Progenitor cell of endocrine pancreas (in vitro differentiated cells): ENCODE measurements at regions not wholly inside any gene's neighbourhood (a gene's known extent, or its start where the extent isn't known, plus 50 kb on each side); places are given as distances from the start of the nearest gene placed in this dataset.

ENCODE experiments used
- DNase-seq: peaks from one replicate; pipeline ENCODE4 v3.0.0; 2021; ENCODE audit warnings: low spot score; ENCODE audit not compliant: unreplicated experiment
- H3K27ac Mint-ChIP-seq: 2 replicates; pipeline ENCODE4 v1.8.0; 2021; ENCODE audit warnings: mild to moderate bottlenecking, moderate library complexity, mixed read lengths
- H3K27me3 Mint-ChIP-seq: 2 replicates; pipeline ENCODE4 v1.8.0; 2021; ENCODE audit warnings: mixed read lengths
- H3K36me3 Mint-ChIP-seq: 2 replicates; pipeline ENCODE4 v1.8.0; 2022; ENCODE audit warnings: mixed read lengths; ENCODE audit not compliant: insufficient read depth
- H3K4me1 Mint-ChIP-seq: 2 replicates; pipeline ENCODE4 v1.8.0; 2021; ENCODE audit warnings: low read depth, mixed read lengths
- H3K4me3 Mint-ChIP-seq: 2 replicates; pipeline ENCODE4 v1.8.0; 2021; ENCODE audit warnings: low read depth, mild to moderate bottlenecking, moderate library complexity, mixed read lengths
- H3K9me3 Mint-ChIP-seq: 2 replicates; pipeline ENCODE4 v1.8.0; 2021; ENCODE audit warnings: low read depth, mixed read lengths
- CTCF ChIP-seq: fragments of 200-600 bp; sonication (generic); IDR thresholded peaks from one replicate; pipeline ENCODE4 v1.5.0; 2021; ENCODE audit warnings: antibody characterized with exemption, mild to moderate bottlenecking; ENCODE audit not compliant: unreplicated experiment

GRCh38 chr1:166603296-166603695 lies 236.0 kb upstream of the POGK start:
- H3K27ac Mint-ChIP-seq, result no peak overlapping the region

GRCh38 chr1:166605137-166605536 lies 234.1 kb upstream of the POGK start:
- DNase-seq, result no peak
- no peak overlapping the region for H3K27ac Mint-ChIP-seq
- H3K36me3 Mint-ChIP-seq, result no peaks in the 10 kb centered on the region
- no peak for TF ChIP-seq CTCF
- H3K4me3 Mint-ChIP-seq, result no peak overlapping the region
- H3K4me1 Mint-ChIP-seq, result peaks cover 18% of the 10 kb centered on the region
- H3K27me3 Mint-ChIP-seq, result no peaks in the 10 kb centered on the region
- H3K9me3 Mint-ChIP-seq, result no peaks in the 10 kb centered on the region

More at GRCh38 chr1:166603296-166603695, 236.0 kb upstream of the POGK start:
- Mint-ChIP-seq H3K27me3 (no peaks in the 10 kb centered on the region), H3K4me1 (peaks cover 18% of the 10 kb centered on the region), H3K9me3 (peaks cover 5% of the 10 kb centered on the region), H3K4me3 (no peak overlapping the region), H3K36me3 (no peaks in the 10 kb centered on the region)
- no peak for TF ChIP-seq CTCF
- no peak for DNase-seq

GRCh38 chr1:166612886-166613285 lies 226.4 kb upstream of the POGK start:
- no peak overlapping the region for H3K4me3 Mint-ChIP-seq
- H3K27ac Mint-ChIP-seq, result no peak overlapping the region
- H3K9me3 Mint-ChIP-seq, result no peaks in the 10 kb centered on the region
- no peaks in the 10 kb centered on the region for H3K4me1 Mint-ChIP-seq
- no peak for DNase-seq
- H3K36me3 Mint-ChIP-seq, result no peaks in the 10 kb centered on the region
- no peaks in the 10 kb centered on the region for H3K27me3 Mint-ChIP-seq
- no peak for TF ChIP-seq CTCF

- no peak for DNase-seq
- Mint-ChIP-seq H3K4me3 (no peak overlapping the region), H3K27ac (no peak overlapping the region), H3K27me3 (no peaks in the 10 kb centered on the region), H3K4me1 (no peaks in the 10 kb centered on the region), H3K36me3 (no peaks in the 10 kb centered on the region), H3K9me3 (no peaks in the 10 kb centered on the region)
- TF ChIP-seq CTCF, result no peak
These were observed 223.1 kb upstream of the POGK start for GRCh38 chr1:166616206-166616605.

- no peaks in the 10 kb centered on the region for H3K27me3 Mint-ChIP-seq
- H3K27ac Mint-ChIP-seq, result no peak overlapping the region
- no peaks in the 10 kb centered on the region for H3K9me3 Mint-ChIP-seq
- H3K4me1 Mint-ChIP-seq, result no peaks in the 10 kb centered on the region
- TF ChIP-seq CTCF, result no peak
- no peak overlapping the region for H3K4me3 Mint-ChIP-seq
- H3K36me3 Mint-ChIP-seq, result no peaks in the 10 kb centered on the region
- no peak for DNase-seq
These were observed 212.6 kb upstream of the POGK start for GRCh38 chr1:166626711-166627110.
